ENCODE measurements at regions not wholly inside any gene's neighbourhood (a gene's known extent, or its start where the extent isn't known, plus 50 kb on each side); places are given as distances from the start of the nearest gene placed in this dataset.
A peak's percentile ranks its signal among the peaks of the same experiment; 100 is the strongest.

- no peak for ATAC-seq
- in situ Hi-C loops (cut with MboI; ENCODE audit: low sequenced_read_pairs in 4 of 4) = no loop called here
- H3K4me3 ChIP-seq = no peak overlapping the region
- H3K36me3 ChIP-seq = no peaks in the 10 kb centered on the region
- DNase-seq = no peak
- intact Hi-C loops (cut with DNase I; ENCODE audit: low total_unique reads) = loop anchor here (5.0 kb wide), 1 partner anchor 265 kb away; no protein-coding TSS in a partner anchor
- H3K4me1 ChIP-seq = no peaks in the 10 kb centered on the region
- no peaks in the 10 kb centered on the region for H3K27me3 ChIP-seq
- H3K27ac ChIP-seq = no peak overlapping the region
- H3K9me3 ChIP-seq = no peaks in the 10 kb centered on the region
- TF ChIP-seq CTCF (IDR thresholded peaks at IDR 0.05 in 4 of 5, conservative IDR thresholded peaks at IDR 0.05 in 1 of 5) (peak in 1 of 5 experiments; percentile 19), POLR2A (IDR thresholded peaks at IDR 0.05) (no peak)
Observed at GRCh38 chr2:173667415-173667814, 297.8 kb downstream of the SP3 start.

GRCh38 chr2:173669271-173669853 lies 295.8 kb downstream of the SP3 start:
- no peak for ATAC-seq
- TF ChIP-seq POLR2A (IDR thresholded peaks at IDR 0.05) = no peak
- TF ChIP-seq CTCF (IDR thresholded peaks at IDR 0.05 in 4 of 5, conservative IDR thresholded peaks at IDR 0.05 in 1 of 5) = no peak
- Histone ChIP-seq H3K27ac (no peak overlapping the region), H3K4me1 (no peaks in the 10 kb centered on the region), H3K4me3 (no peak overlapping the region), H3K36me3 (no peaks in the 10 kb centered on the region), H3K27me3 (no peaks in the 10 kb centered on the region), H3K9me3 (no peaks in the 10 kb centered on the region)
- DNase-seq = no peak
- intact Hi-C loops (cut with DNase I; ENCODE audit: low total_unique reads) (loop anchor here (5.0 kb wide), 1 partner anchor 267 kb away; no protein-coding TSS in a partner anchor), in situ Hi-C loops (cut with MboI; ENCODE audit: low sequenced_read_pairs in 4 of 4) (no loop called here)

- TF ChIP-seq POLR2A (IDR thresholded peaks at IDR 0.05) (no peak), CTCF (IDR thresholded peaks at IDR 0.05 in 4 of 5, conservative IDR thresholded peaks at IDR 0.05 in 1 of 5) (no peak)
Observed at GRCh38 chr2:173669888-173670287, 295.3 kb downstream of the SP3 start.

GRCh38 chr2:173672573-173673340 lies 292.4 kb downstream of the SP3 start:
- Histone ChIP-seq H3K27me3 (no peaks in the 10 kb centered on the region), H3K9me3 (no peaks in the 10 kb centered on the region), H3K27ac (no peak overlapping the region), H3K4me3 (no peak overlapping the region), H3K36me3 (no peaks in the 10 kb centered on the region), H3K4me1 (no peaks in the 10 kb centered on the region)
- ATAC-seq = no peak
- TF ChIP-seq CTCF (IDR thresholded peaks at IDR 0.05 in 4 of 5, conservative IDR thresholded peaks at IDR 0.05 in 1 of 5) = no peak
- TF ChIP-seq POLR2A (IDR thresholded peaks at IDR 0.05) = no peak
- in situ Hi-C loops (cut with MboI; ENCODE audit: low sequenced_read_pairs in 4 of 4) = no loop called here
- intact Hi-C loops (cut with DNase I; ENCODE audit: low total_unique reads) = no loop called here
- no peak for DNase-seq

More at GRCh38 chr2:173669888-173670287, 295.3 kb downstream of the SP3 start:
- in situ Hi-C loops (cut with MboI; ENCODE audit: low sequenced_read_pairs in 4 of 4) = no loop called here
- no peaks in the 10 kb centered on the region for H3K9me3 ChIP-seq
- no peaks in the 10 kb centered on the region for H3K4me1 ChIP-seq
- H3K36me3 ChIP-seq = no peaks in the 10 kb centered on the region
- no peak for ATAC-seq
- no peak for DNase-seq
- no peaks in the 10 kb centered on the region for H3K27me3 ChIP-seq
- intact Hi-C loops (cut with DNase I; ENCODE audit: low total_unique reads) = loop anchor here (5.0 kb wide), 1 partner anchor 268 kb away; no protein-coding TSS in a partner anchor
- no peak overlapping the region for H3K4me3 ChIP-seq
- H3K27ac ChIP-seq = no peak overlapping the region
